ENCODE measurements at regions not wholly inside any gene's neighbourhood (a gene's known extent, or its start where the extent isn't known, plus 50 kb on each side); places are given as distances from the start of the nearest gene placed in this dataset.

DNA sequence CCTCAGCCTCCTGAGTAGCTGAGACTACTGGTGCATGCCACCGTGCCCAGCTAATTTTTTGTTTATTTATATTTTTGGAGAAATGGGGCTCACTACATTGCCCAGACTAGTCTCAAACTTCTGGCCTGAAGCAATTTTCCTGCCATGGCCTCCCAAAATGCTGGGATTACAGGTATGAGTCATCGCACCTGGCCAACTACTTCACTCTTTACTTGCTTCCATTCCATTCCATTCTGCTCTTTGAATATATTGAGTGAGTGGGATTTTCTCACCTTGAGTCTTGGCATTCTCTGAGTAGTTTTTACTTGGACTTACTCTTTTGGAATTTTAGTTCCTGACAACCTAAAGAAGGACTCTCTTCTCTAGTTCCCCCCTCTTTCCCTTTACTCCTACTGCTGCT, 93.8 kb upstream of the UNC13C start:
- no peak for DNase-seq (ENCODE audit: low read depth)
- no peak overlapping the region for H3K4me3 ChIP-seq (replicated peaks; ENCODE audit: low read depth, low read length)
- TF ChIP-seq CTCF (IDR thresholded peaks at IDR 0.05; ENCODE audit: low read length, missing control alignments): no peak

- no peak overlapping the region for H3K4me3 ChIP-seq (replicated peaks; ENCODE audit: low read depth, low read length)
- no peak for DNase-seq (ENCODE audit: low read depth)
- no peak for TF ChIP-seq CTCF (IDR thresholded peaks at IDR 0.05; ENCODE audit: low read length, missing control alignments)
These were observed 95.9 kb upstream of the UNC13C start for GRCh38 chr15:53882311-53882710.

DNA sequence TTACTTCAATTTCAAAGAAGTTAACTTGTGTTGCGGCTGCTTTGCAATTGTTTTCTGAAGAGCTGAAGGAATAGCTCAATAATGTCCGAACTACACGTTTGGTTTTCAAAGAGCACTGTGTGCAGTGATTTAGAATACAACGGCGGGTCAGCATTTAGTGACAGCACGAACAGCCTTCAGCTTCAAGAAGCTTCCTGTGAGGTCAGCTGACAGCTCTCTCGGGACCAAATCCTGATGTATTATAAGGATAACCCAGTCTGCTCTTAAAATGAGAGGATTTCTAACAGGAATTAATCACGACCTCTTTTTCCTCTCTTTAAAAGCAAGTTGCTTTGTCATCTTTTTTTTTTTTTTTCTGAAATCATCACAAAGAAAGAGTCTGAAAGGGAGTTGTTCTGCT, 97.9 kb upstream of the UNC13C start:
- no peak for TF ChIP-seq CTCF (IDR thresholded peaks at IDR 0.05; ENCODE audit: low read length, missing control alignments)
- no peak overlapping the region for H3K4me3 ChIP-seq (replicated peaks; ENCODE audit: low read depth, low read length)

GRCh38 chr15:53875711-53876110, 102.5 kb upstream of the UNC13C start:
- no peak overlapping the region for H3K4me3 ChIP-seq (replicated peaks; ENCODE audit: low read depth, low read length)
- TF ChIP-seq CTCF (IDR thresholded peaks at IDR 0.05; ENCODE audit: low read length, missing control alignments): no peak
- DNase-seq (ENCODE audit: low read depth): no peak

More for the DNA sequence above, 97.9 kb upstream of the UNC13C start:
- no peak for DNase-seq (ENCODE audit: low read depth)

- H3K4me3 ChIP-seq (replicated peaks; ENCODE audit: low read depth, low read length): no peak overlapping the region
- TF ChIP-seq CTCF (IDR thresholded peaks at IDR 0.05; ENCODE audit: low read length, missing control alignments): no peak
- no peak for DNase-seq (ENCODE audit: low read depth)
These were observed 103.1 kb upstream of the UNC13C start for GRCh38 chr15:53875139-53875538.

GRCh38 chr15:53872410-53872809, 105.8 kb upstream of the UNC13C start:
- DNase-seq (ENCODE audit: low read depth): no peak
- no peak for TF ChIP-seq CTCF (IDR thresholded peaks at IDR 0.05; ENCODE audit: low read length, missing control alignments)

DNA sequence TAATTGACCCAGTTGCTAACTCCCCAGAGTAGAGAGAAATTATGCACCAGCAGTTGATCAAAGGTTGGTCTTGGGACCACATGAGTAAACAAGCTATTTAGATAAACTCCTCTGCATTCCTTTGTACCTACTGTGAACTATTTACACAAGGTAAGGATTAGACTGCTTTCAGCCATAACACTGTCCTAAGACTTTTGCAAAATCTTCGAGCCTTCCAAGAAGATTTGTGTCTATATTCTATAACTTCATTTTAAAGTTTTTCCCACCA, 108.5 kb upstream of the UNC13C start:
- no peak for DNase-seq (ENCODE audit: low read depth)
- no peak overlapping the region for H3K4me3 ChIP-seq (replicated peaks; ENCODE audit: low read depth, low read length)
- TF ChIP-seq CTCF (IDR thresholded peaks at IDR 0.05; ENCODE audit: low read length, missing control alignments): no peak

More at GRCh38 chr15:53872410-53872809, 105.8 kb upstream of the UNC13C start:
- no peak overlapping the region for H3K4me3 ChIP-seq (replicated peaks; ENCODE audit: low read depth, low read length)

Data from fibroblast of pulmonary artery (primary cell).